Heart right ventricle (tissue), 16 donors: ENCODE measurements at regions not wholly inside any gene's neighbourhood (a gene's known extent, or its start where the extent isn't known, plus 50 kb on each side); places are given as distances from the start of the nearest gene placed in this dataset.

ENCODE experiments used
- ATAC-seq, 8 donors: fragments of 200-7000 bp; cut with Tn5 transposase; one replicate each; pipeline ENCODE4 v1.9.1; 2020; ENCODE audit warnings: mild to moderate bottlenecking in 8 of 8, moderate library complexity in 8 of 8, moderate number of reproducible peaks in 1 of 8
- DNase-seq, 2 donors: peaks; one replicate each; pipeline ENCODE4 v3.0.0-alpha.2; 2020
- H3K27ac ChIP-seq, 10 donors: fragments of 200-600 bp; sonication (generic) in 2 of 10; one replicate each; pipeline versions ENCODE4 v1.5.0 to v1.8.0; 2020 to 2022; ENCODE audit warnings: mild to moderate bottlenecking in 3 of 10
- H3K27me3 ChIP-seq, 7 donors: fragments of 200-600 bp; one replicate each; pipeline ENCODE4 v1.8.0; 2021 to 2022; ENCODE audit warnings: mild to moderate bottlenecking in 2 of 7
- H3K36me3 ChIP-seq, 9 donors: fragments of 200-600 bp; sonication (generic) in 1 of 9; one replicate each; pipeline versions ENCODE4 v1.5.0 to v1.8.0; 2020 to 2022; ENCODE audit warnings: mild to moderate bottlenecking in 2 of 9
- H3K4me1 ChIP-seq, 9 donors: fragments of 200-600 bp; sonication (generic) in 1 of 9; one replicate each; pipeline versions ENCODE4 v1.5.0 to v1.8.0; 2020 to 2022; ENCODE audit warnings: mild to moderate bottlenecking in 4 of 9
- H3K4me3 ChIP-seq, 10 donors: fragments of 200-600 bp; sonication (generic) in 2 of 10; one replicate each; pipeline versions ENCODE4 v1.5.0 to v1.8.0; 2020 to 2022; ENCODE audit warnings: mild to moderate bottlenecking in 7 of 10, moderate library complexity in 2 of 10
- H3K9me3 ChIP-seq, 11 donors: fragments of 200-600 bp in 10 of 11; sonication (generic) in 2 of 11; one replicate each; pipeline versions ENCODE4 v1.5.0 to v1.8.0; 2013 to 2022; ENCODE audit warnings: mild to moderate bottlenecking in 2 of 11, control low read depth in 1 of 11, moderate library complexity in 1 of 11
- WGBS, 2 donors: extraction: QIAGEN DNeasy Blood & Tissue Kit; methylation state at CpG; one replicate each; pipeline ENCODE4 v1.1.7; 2013; ENCODE audit warnings: inconsistent platforms in 1 of 2; 5-methylcytosine and 5-hydroxymethylcytosine counted together
- intact Hi-C, 10 donors: fragments of 100-400 bp; cut with DNase I; formaldehyde crosslinking; loops; one replicate each; pipeline versions ENCODE4 v1.11.1 to v1.14.2; 2022
- TF ChIP-seq, protein P1 (sequence below), 9 donors: fragments of 200-600 bp; sonication (generic) in 2 of 9; IDR thresholded peaks; one replicate each; pipeline versions ENCODE4 v1.5.0 to v1.8.0; 2021 to 2022; ENCODE audit warnings: antibody characterized with exemption in 9 of 9, mild to moderate bottlenecking in 5 of 9, moderate library complexity in 1 of 9
- donor health status: Arrhythmogenic right ventricular cardiomyopathy.
- donor health status: ischemic (EF 13 %, LVEDD 7.1; RV severe dilation, severe dysfunction).
- donor health status: healthy with polysubstance abuse.
- donor health status: DM: no; HTN: yes; CAD: no.
- donor health status: DM: no; HTN: no; CAD: no.
- donor health status: ischemic (EF 25% LVEDD 6.9; RV normal size, moderate dysfunction).
- donor health status: ischemic (EF 25% LVEDD 5.7; RV mildly dilated, moderate dysfunction).
- donor health status: healthy.
- donor health status: DM: yes; HTN: yes; CAD: no.
- donor health status: Ischemic cardiomyopathy.
- donor health status: ischemic (EF 35%, LVEDD 5.7; RV mildly dilated, moderate dysfunction).
- donor health status: nonischemic (EF 11% LVEDD 7.7; RV severe dilation, severe dysfunction).
- donor health status: DM: yes; HTN: yes; CAD: no.
- donor health status: PGD.
- donor health status: ischemic (EF 29% LVEDD 5.4; RV normal size, mild dysfunction).
- donor health status: nonischemic (EF 23%, LVEDD 6.1; RV moderate dilation, normal function).

- Histone ChIP-seq H3K36me3 (no peaks in the 10 kb centered on the region), H3K4me1 (no peaks in the 10 kb centered on the region), H3K4me3 (no peak overlapping the region), H3K27ac (no peak overlapping the region), H3K27me3 (no peaks in the 10 kb centered on the region), H3K9me3 (no peaks in the 10 kb centered on the region)
- DNase-seq, result no peak
- TF ChIP-seq, protein P1, sequence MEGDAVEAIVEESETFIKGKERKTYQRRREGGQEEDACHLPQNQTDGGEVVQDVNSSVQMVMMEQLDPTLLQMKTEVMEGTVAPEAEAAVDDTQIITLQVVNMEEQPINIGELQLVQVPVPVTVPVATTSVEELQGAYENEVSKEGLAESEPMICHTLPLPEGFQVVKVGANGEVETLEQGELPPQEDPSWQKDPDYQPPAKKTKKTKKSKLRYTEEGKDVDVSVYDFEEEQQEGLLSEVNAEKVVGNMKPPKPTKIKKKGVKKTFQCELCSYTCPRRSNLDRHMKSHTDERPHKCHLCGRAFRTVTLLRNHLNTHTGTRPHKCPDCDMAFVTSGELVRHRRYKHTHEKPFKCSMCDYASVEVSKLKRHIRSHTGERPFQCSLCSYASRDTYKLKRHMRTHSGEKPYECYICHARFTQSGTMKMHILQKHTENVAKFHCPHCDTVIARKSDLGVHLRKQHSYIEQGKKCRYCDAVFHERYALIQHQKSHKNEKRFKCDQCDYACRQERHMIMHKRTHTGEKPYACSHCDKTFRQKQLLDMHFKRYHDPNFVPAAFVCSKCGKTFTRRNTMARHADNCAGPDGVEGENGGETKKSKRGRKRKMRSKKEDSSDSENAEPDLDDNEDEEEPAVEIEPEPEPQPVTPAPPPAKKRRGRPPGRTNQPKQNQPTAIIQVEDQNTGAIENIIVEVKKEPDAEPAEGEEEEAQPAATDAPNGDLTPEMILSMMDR (IDR thresholded peaks at IDR 0.05), result no peak
- intact Hi-C loops, result no loop called here
- no peak for ATAC-seq
Measured at GRCh38 chr13:72506706-72507105, 220.7 kb downstream of the MZT1 start.

DNA sequence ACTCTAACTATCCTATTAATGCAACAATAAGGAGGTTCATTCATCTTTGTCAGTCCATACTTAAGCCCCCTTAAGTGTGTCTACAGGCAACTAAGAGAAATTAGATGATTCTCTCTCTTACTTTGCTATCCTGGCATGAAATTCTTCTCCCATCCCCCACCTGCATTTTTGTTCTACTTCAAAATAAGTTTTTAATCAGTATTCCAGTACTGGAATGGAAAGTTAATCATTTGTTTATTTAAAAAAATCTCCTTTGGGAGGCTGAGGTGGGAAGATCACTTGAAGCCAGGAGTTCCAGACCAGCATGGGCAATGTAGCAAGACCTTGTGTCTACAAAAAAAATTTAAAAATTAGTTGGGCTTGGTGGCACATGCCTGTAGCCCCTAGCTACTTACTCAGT is 222.1 kb downstream of the MZT1 start:
- no peaks in the 10 kb centered on the region for H3K4me1 ChIP-seq
- no peaks in the 10 kb centered on the region for H3K36me3 ChIP-seq
- TF ChIP-seq, protein P1 (IDR thresholded peaks at IDR 0.05), result no peak
- ATAC-seq, result no peak
- no peaks in the 10 kb centered on the region for H3K9me3 ChIP-seq
- H3K27ac ChIP-seq, result no peak overlapping the region
- no peaks in the 10 kb centered on the region for H3K27me3 ChIP-seq
- intact Hi-C loops, result no loop called here
- H3K4me3 ChIP-seq, result no peak overlapping the region
- no peak for DNase-seq

GRCh38 chr13:72504131-72504841 is 223.1 kb downstream of the MZT1 start:
- H3K27me3 ChIP-seq, result no peaks in the 10 kb centered on the region
- H3K9me3 ChIP-seq, result no peaks in the 10 kb centered on the region
- ATAC-seq, result no peak
- no peaks in the 10 kb centered on the region for H3K4me1 ChIP-seq
- no peak overlapping the region for H3K27ac ChIP-seq
- H3K36me3 ChIP-seq, result no peaks in the 10 kb centered on the region
- DNase-seq, result no peak
- WGBS, 2 donors, result 52 to 74% methylated on average over 5 of the region's 5 CpGs
- H3K4me3 ChIP-seq, result no peak overlapping the region
- intact Hi-C loops, result no loop called here
- TF ChIP-seq, protein P1 (IDR thresholded peaks at IDR 0.05), result no peak

- intact Hi-C loops, result no loop called here
- no peaks in the 10 kb centered on the region for H3K27me3 ChIP-seq
- H3K9me3 ChIP-seq, result no peaks in the 10 kb centered on the region
- no peaks in the 10 kb centered on the region for H3K36me3 ChIP-seq
- ATAC-seq, result no peak
- H3K27ac ChIP-seq, result no peak overlapping the region
- no peak overlapping the region for H3K4me3 ChIP-seq
- WGBS, 2 donors, result 93 to 98% methylated on average over 2 of the region's 2 CpGs
- TF ChIP-seq, protein P1 (IDR thresholded peaks at IDR 0.05), result no peak
- no peaks in the 10 kb centered on the region for H3K4me1 ChIP-seq
- no peak for DNase-seq
Measured at GRCh38 chr13:72500851-72501250, 226.6 kb downstream of the MZT1 start.
